ENCODE measurements at regions not wholly inside any gene's neighbourhood (a gene's known extent, or its start where the extent isn't known, plus 50 kb on each side); places are given as distances from the start of the nearest gene placed in this dataset.
"Not testable (repeated sequence)": the region's sequence is repeated elsewhere in the genome, so short reads cannot be mapped to it uniquely, and the experiment has no call there.

- 81 to 83% methylated on average over 1 of the region's 1 CpG for WGBS, 2 donors
- DNase-seq (ENCODE audit: low spot score in 2 of 2) = no peak
- no peak overlapping the region for H3K4me3 ChIP-seq (ENCODE audit: low read depth, poor library complexity, severe bottlenecking)
- intact Hi-C loops (cut with DNase I; ENCODE audit: low total_unique reads) = no loop called here
- TF ChIP-seq POLR2A (IDR thresholded peaks at IDR 0.05) = no peak
- no peak for TF ChIP-seq CTCF (IDR thresholded peaks at IDR 0.05)
Observed at GRCh38 chr1:105088166-105088565, 1338.5 kb downstream of the AMY1C start.

- 100% methylated on average over 1 of the region's 1 CpG for WGBS, 2 donors
- intact Hi-C loops (cut with DNase I; ENCODE audit: low total_unique reads); DNase-seq (ENCODE audit: low spot score in 2 of 2); H3K4me3 ChIP-seq (ENCODE audit: low read depth, poor library complexity, severe bottlenecking): not testable (repeated sequence)
Observed at GRCh38 chr1:105093893-105094292, 1344.2 kb downstream of the AMY1C start.

GRCh38 chr1:105100102-105100501 lies 1350.4 kb downstream of the AMY1C start:
- TF ChIP-seq CTCF (IDR thresholded peaks at IDR 0.05) = no peak
- no peak for TF ChIP-seq POLR2A (IDR thresholded peaks at IDR 0.05)
- no peak for DNase-seq (ENCODE audit: low spot score in 2 of 2)
- no peak overlapping the region for H3K4me3 ChIP-seq (ENCODE audit: low read depth, poor library complexity, severe bottlenecking)
- intact Hi-C loops (cut with DNase I; ENCODE audit: low total_unique reads) = no loop called here
- whole genome bisulfite sequencing, 2 donors = 78 to 81% methylated on average over 1 of the region's 1 CpG

GRCh38 chr1:105101261-105101660 lies 1351.6 kb downstream of the AMY1C start:
- TF ChIP-seq CTCF (IDR thresholded peaks at IDR 0.05) = no peak
- no peak for TF ChIP-seq POLR2A (IDR thresholded peaks at IDR 0.05)
- H3K4me3 ChIP-seq (ENCODE audit: low read depth, poor library complexity, severe bottlenecking) = no peak overlapping the region
- no peak for DNase-seq (ENCODE audit: low spot score in 2 of 2)
- intact Hi-C loops (cut with DNase I; ENCODE audit: low total_unique reads) = no loop called here
- WGBS, 2 donors = 48 to 53% methylated on average over 3 of the region's 3 CpGs

- WGBS, 2 donors = 72 to 81% methylated on average over 3 of the region's 3 CpGs
- no peak for DNase-seq (ENCODE audit: low spot score in 2 of 2)
- TF ChIP-seq POLR2A (IDR thresholded peaks at IDR 0.05) (no peak), CTCF (IDR thresholded peaks at IDR 0.05) (no peak)
- H3K4me3 ChIP-seq (ENCODE audit: low read depth, poor library complexity, severe bottlenecking) = no peak overlapping the region
- intact Hi-C loops (cut with DNase I; ENCODE audit: low total_unique reads) = no loop called here
Observed at GRCh38 chr1:105102371-105102770, 1352.7 kb downstream of the AMY1C start.

DNA sequence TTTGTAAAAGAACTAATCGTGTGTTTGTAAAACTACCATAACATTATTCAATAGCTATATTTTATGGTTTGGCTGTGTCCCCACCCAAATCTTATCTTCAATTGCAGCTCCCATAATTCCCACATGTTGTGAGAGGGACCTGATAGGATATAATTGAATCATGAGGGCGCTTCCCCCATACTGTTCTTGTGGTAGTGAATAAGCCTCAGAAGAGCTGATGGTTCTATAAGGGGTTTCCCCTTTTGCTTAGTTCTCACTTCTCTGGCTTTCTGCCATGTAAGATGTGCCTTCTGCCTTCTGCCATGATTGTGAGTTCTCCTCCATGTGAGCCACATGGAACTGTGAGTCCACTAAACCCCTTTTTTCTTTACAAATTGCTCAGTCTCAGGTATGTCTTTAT lies 1372.3 kb downstream of the AMY1C start:
- TF ChIP-seq POLR2A (IDR thresholded peaks at IDR 0.05) = no peak
- no peak for TF ChIP-seq CTCF (IDR thresholded peaks at IDR 0.05)
- intact Hi-C loops (cut with DNase I; ENCODE audit: low total_unique reads) = no loop called here
- no peak for DNase-seq (ENCODE audit: low spot score in 2 of 2)
- WGBS, 2 donors = 76 to 92% methylated on average over 2 of the region's 2 CpGs
- H3K4me3 ChIP-seq (ENCODE audit: low read depth, poor library complexity, severe bottlenecking) = no peak overlapping the region
